ENCODE measurements at regions not wholly inside any gene's neighbourhood (a gene's known extent, or its start where the extent isn't known, plus 50 kb on each side); places are given as distances from the start of the nearest gene placed in this dataset.
A peak's percentile ranks its signal among the peaks of the same experiment; 100 is the strongest.

DNA sequence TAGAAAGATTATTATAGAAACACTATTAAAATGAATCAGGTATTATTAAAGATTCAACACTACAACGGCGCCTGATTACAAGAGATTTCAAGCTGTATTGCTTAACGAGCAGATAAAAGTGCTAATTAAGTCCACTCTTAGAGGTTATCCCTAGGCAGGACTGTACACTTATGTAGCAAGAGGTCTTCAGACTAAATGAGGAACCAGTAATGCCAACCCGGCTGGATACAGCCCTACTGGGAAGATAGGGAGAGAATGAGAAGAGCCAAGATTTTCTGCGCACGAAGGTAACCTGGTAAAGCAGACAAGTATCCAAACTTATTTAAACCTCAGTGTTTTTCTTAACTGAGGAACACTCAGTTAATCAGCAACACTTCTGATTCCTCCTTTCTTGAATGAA is 115.7 kb upstream of the HIVEP3 start:
- no peak for DNase-seq (ENCODE audit: low spot score)

DNA sequence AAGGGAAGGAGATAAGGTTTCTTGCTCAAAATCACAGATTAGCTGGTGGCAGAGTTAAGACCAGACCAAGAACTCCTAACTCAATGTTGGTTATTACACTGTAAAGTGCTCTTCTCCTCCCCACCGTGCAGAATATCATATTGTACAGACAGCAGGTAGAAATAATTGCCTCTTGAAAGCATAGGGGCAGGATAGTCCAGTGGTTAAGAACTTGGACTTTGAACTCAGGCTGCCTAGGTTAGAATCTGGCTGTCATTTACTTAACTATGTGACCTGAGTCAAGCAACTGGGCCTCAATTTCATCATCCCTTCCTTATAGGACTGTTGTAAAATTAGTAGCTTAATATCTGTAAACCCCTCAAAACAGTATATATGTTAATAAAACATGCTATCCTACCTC is 114.9 kb upstream of the HIVEP3 start:
- DNase-seq (ENCODE audit: low spot score), result no peak

DNA sequence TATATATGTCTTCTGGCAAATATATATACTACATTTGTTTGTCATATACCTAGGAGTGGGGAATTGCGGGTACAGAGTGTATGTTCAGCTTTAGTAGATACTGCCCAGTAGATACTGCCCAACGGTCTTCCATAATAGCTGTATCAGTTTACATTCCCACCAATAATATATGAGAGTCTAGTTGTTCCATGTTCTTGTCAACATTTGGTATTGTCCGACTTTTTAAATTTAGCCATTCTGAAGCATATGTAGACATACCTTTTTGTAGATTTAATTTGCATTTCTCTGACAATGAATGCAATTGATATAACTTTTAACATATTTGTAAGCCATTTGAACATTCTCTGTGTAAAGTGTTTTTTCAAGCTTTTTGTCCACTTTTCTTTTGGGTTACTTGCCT is 99.0 kb upstream of the HIVEP3 start:
- DNase-seq (ENCODE audit: low spot score), result no peak

DNA sequence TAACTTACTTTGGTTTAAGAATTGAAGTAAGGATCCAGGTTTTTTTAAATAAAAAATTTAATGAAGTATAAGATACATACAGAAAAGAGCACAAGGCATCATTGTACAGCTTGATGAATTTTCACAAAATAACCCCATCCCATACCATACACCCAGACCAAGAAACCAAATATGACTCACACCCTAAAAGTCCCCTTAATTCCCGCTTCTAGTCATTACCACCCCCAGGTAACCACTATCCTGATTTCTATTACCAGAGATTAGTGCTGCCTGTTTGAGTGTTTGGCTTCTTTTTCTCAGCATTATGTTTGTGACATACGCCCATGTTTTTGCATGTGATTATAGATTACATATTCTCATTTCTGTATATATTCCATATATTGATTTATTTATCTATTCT is 98.5 kb upstream of the HIVEP3 start:
- DNase-seq (ENCODE audit: low spot score), result peak; percentile 60

DNA sequence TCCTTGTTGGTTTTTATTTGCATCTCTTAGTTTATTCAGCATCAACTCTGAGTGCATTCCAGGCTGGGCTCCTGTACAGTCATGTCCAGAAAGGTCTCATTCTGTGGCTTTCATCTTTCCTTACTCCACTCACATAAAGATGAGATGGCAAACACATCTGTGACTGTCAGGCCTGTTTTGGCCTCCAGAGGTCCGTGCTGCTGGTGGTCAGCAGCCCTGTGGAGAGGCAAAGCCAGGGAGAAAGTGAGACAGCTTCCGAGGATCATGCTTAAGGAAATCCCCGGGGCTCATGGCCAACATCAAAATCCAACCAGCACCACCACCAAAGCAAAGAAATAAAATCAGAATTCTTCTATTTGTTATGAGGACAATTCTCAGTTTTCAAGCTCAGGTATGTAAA is 96.1 kb upstream of the HIVEP3 start:
- no peak for DNase-seq (ENCODE audit: low spot score)

DNA sequence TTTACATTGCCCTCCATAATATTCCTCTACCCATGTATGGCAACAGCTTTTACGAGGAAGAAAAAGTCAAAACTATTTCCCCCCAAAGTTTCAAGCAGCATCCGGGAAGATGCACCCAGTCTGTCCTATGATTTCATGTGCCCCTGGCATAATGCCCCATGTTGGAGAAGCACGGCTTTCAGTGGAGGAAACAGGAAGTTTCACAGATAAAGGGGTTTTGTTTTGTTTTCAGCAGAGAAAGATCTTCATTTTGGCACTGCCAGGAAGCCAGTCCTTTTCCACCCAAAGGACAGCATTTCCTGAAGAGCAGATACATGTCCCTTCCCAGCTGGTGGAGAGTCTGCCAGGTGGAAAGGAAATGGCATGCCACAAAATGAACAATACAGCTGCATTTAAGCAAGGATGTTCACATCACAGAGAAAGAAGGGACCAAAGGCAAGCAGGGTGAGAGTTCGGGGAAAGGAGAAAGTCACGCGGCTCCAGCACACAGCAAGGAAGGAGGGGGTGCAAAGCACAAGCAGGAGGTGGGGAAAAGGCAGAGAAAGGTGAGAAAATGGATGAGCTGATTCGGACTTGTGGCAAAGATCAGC is 95.3 kb upstream of the HIVEP3 start:
- no peak for DNase-seq (ENCODE audit: low spot score)

DNA sequence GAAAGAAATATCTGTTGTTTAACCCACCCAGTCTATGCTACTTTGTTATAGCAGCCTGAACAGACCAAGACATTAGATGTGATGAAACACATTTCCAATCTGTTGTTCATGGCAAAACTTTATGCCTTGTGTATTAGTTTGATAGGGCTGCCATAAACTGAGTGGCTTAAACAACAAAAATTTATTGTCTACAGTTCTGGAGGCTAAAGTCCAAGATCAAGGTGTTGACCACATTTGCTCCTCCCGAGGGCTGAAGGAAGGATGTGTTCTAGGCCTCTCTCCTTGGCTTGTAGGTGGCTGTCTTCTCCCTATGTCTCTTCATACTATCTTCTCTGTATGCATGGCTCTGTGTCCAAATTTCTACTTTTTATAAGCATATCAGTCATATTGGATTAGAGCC is 94.1 kb upstream of the HIVEP3 start:
- no peak for DNase-seq (ENCODE audit: low spot score)

DNA sequence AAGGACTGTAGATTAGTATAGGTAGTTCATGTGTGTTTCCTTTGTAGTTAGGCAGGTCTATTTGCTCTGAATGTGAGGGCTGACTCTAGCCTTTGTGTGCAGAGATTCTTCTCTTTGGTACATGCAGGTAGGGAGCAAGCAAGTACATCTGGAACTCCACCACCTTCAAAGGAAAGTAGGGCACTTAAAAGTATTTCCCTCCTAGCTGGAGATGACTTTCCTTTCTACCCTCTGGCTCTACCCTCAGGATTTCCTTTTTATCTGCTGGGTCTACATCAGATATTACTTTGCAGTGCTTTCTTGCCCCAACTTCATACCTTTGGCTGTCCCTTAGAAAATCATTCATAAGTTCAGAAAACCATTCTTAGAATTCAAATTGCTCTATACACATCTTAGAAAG is 91.7 kb upstream of the HIVEP3 start:
- DNase-seq (ENCODE audit: low spot score), result no peak

DNA sequence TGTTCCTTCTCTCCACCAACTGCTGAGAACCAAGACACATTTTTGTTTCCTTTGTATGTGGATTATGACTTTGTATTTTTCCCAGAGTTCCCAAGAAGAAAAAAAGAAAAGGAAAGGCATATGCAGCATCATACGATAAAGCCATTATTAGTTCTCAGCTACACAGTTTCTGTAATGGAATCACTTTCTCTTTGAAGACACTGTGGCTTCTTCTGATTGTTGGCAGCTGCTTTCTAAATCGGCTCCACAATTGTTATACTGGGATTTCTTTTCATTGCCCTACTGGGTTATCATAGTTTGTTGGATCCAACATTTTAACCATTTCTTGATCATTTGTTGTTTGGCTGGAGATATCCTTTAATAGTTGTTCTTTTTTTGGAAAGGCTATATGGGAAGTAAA is 89.5 kb upstream of the HIVEP3 start:
- no peak for DNase-seq (ENCODE audit: low spot score)

DNA sequence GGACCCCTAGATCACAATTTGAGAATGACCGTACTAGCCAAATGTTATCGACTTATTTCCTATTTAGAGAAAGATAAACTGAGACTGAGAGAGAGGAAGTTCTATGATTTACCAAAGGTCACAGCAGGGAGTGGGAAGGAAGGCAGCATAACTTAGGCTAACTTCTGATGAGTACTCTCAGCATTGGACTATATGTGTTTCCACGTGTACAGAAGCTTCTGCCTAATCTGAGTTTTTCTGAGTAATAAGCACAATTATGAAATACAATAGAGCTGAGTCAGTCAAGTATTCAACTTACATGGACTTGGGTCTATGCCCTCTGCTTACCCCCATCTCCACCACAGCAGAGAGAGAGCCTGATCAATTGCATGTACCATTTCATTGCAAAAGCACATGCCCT is 88.1 kb upstream of the HIVEP3 start:
- DNase-seq (ENCODE audit: low spot score), result no peak

DNA sequence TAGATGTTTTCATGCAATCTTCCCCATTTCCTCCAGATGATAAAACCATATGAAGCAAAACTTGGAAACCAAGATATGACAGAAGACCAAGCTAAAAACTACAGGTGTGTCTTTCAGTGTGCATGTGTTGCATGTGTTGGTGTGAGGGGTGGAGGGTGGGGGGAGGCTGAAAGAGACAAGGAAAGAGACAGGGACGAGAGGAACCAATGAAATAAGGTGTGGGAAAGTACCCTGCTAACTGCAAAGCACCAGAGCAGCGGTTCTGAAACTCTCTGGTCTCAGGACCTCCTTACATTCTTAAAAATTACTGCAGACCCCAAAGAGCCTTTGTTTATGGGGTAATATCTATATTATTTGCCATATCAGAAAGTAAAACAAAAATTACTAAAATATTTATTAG is 87.4 kb upstream of the HIVEP3 start:
- no peak for DNase-seq (ENCODE audit: low spot score)

DNA sequence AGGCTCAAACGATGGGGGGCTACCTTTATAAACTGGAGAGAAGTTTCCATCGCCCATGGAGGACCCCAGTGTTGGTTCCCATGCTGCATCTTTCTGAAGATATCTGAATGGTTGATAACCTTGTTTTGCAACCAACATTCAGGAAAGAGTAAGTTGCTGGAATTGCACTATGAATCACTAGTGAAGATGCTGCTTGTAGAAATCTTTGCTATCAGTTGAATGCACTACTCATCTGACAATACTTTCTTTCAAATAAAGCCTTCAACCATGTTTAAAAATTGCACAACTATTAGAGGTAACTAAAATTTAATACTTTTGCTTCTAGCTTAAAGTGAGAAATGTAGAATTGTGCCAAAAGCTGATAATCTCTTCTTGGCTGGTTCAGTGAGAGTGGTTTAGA is 86.8 kb upstream of the HIVEP3 start:
- DNase-seq (ENCODE audit: low spot score), result no peak

DNA sequence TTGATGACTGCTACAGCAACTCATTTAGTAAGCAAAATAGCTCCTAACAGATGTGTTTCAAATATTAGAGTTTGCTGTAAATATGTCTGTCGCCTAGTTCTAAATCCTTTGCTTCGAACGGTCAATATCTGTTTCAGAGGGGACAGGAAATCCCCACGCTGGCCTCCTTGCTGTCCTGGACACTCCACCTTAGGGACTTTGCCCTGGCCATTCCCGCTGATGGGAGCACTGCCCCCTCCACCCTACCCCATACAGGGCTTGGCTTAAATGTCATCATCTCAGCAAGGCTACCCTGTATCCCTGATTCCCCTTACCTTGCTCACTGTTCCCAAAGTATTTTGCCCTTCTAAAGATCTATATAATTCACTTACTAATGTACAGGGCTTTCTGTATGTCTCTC is 86.1 kb upstream of the HIVEP3 start:
- no peak for DNase-seq (ENCODE audit: low spot score)

DNA sequence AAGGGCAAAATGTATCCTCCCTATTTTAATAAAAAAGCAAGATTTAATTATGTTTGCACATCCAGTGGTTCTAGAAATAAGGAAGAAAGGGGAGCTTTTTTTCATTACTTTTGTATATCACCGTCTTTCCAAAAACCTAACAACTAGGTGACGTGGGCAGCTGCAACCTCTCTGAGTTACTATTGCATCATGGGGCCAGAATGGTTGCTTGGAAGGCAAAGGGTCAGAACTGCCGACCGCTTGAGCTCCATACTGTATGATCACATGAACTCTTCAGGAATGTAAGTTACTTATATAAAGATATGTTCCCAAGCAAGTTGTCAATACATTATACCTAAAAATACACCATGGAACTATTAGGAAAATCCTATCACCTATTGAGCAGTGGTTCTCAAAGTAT is 85.6 kb upstream of the HIVEP3 start:
- DNase-seq (ENCODE audit: low spot score), result no peak

DNA sequence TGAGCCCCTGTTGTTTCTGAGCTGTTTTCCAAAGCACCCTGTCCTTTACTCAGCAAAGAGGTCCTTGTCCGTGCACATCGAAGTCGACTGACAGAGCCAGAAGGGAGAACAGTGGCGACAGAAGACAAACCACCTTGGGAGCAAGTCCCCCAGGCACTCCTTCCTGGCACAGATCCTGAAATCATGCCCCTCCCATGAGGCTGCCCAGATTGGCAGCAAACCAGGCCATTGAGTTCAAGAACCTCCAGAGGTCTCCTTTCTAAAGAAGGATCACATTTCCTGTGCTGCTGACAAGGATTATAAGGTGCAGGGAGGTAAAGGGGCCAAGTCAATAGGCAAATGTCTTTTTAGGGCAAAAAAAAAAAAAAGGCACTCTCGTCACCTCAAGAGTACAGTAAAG is 84.7 kb upstream of the HIVEP3 start:
- no peak for DNase-seq (ENCODE audit: low spot score)

DNA sequence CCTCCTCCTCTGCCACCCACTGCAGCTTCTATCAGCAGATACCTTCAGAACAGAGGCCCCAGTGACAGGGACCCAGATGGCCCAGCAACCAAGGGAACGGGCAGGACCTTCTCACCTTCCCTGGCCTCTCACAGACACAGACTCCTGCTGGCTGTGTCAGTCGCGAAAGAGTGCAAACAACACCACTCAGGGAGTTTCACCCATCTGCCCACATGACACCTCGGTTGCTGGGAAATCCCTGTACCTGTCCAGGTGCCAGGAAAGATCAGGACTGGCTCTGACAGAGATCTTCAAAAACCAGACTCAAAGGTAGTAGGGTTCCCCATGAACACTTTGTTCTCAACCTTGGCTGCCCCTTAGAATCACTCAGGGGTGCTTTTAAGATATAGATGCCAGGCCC is 83.5 kb upstream of the HIVEP3 start:
- no peak for DNase-seq (ENCODE audit: low spot score)

DNA sequence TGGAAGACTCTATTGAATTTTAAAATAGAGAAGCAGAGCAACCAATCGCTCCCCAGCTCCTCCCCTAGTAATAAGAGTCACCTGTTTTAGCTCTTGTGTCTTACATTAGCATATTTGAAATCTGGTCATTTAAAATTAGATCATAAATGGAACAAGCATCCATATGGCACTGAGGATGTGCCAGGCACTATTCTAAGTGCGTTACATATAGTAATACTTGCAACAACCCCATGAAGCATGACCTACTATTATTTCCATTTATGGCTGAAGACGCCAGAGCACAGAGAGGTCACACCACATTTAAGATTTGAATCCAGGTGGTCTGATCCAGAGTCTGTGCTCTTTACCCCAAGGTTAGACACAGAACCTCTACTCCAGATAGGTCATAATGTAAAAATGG is 82.0 kb upstream of the HIVEP3 start:
- DNase-seq (ENCODE audit: low spot score), result no peak

DNA sequence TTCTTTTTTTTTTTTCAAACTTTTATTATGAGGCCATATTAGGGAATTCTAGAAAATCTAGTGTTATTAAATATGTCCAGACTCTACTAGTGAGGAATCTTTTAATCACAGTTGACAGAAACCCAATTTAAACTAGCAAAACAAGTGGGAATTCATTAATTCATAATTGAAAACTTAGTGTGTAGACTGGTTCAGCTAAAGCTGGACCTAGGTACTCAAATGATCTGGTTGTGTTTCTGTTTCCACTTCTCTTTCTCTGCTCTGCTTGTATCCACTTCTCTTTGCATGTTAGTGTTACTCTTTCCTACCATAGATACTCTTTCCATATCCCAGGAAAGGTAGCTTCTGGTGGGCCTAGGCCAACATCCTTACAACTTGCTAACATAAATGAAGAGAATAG is 81.2 kb upstream of the HIVEP3 start:
- no peak for DNase-seq (ENCODE audit: low spot score)

DNA sequence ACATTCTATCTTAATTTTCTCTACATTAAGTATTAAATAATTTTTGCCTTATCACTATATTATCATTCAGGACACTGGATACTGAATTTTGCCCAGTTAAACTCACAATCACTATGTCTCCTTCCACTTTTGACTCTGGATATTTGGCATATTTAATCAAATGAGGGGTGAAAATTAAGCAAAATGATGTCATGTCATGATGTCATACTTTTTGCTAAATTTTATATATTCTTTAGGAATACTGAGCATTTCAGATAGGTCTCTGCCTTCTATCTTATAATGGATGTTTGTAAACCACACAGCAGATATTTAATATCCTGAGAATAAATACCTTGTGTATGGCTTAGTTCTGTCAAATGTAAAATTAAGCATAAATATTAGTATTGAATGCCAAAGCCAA is 79.5 kb upstream of the HIVEP3 start:
- no peak for DNase-seq (ENCODE audit: low spot score)

DNA sequence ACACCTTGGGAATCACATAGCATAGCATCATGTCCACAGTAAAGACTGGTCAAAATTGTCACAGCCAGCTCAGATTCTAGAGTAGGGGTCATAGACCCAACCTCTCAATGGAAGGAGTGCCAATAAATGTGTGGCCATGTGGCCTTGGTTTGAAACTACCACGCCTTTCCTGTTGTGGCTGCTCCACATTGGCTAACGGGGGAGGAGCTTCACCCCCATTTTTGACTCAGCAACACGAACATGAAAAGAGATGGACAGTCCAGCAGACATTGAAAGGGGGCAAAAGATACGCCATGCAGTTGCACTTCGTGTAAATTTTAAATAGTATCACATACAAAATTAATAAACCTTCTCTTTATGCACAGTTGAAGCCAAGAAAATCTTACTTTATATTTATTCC is 78.4 kb upstream of the HIVEP3 start:
- no peak for DNase-seq (ENCODE audit: low spot score)

DNA sequence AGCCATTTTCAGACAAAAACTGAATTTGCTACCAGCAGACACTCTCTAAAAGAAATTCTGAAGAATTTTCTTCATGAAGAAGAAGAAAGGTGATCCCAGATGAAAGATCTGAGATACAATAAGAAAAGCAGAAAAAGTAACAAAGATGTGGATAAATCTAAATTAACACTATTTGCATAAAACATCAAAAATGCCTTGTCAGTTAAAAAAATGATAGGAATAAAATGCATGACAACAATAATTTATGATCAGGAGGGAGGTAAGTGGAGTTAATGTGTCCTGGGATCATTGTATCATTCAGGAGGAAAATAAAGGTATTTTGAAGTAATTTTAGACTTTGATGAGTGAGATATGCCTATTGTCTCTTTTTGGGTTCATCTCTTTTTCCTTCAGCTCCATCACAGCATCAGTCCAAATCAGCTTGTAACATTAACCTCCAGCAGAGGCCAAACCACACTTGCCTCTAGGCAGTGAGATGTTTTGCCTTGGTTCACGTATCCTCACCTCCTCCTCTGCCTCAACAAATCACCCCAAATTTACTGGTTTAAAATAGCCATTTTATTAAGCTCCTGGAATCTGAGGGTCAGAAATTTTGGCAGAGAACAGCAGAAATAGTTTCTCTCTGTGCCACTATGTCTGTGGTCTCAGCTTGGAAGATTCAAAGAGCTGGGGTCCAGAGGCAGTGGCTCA is 76.9 kb upstream of the HIVEP3 start:
- no peak for DNase-seq (ENCODE audit: low spot score)

DNA sequence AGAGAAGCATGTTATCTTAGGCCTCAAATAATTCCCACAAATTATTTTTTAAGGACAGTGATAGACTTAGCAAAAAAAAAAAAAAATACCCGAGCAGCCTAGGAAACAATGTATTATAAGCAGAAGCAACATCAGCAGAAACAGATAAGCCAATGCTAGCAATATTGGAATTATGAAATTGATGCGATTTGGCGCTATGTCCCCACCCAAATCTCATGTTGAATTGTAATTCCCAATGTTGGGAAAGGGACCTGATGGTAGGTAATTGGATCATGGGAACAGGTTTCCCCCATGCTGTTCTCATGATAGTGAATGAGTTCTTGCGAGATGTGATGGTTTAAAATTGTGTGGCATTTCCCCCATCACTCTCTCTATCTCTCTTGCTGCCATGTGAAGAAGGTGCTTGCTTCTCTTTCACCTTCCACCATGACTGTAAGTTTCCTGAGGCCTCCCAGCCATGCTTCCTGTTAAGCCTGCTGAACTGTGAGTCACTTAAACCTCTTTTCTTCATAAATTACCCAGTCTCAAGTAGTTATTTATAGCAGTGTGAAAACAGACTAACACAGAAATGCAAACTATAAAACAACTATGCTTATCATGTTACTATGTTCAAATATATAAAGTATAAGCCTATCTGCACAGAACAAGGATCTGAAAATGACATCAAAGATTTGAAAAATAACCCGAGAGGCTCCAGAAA is 75.6 kb upstream of the HIVEP3 start:
- DNase-seq (ENCODE audit: low spot score), result no peak

DNA sequence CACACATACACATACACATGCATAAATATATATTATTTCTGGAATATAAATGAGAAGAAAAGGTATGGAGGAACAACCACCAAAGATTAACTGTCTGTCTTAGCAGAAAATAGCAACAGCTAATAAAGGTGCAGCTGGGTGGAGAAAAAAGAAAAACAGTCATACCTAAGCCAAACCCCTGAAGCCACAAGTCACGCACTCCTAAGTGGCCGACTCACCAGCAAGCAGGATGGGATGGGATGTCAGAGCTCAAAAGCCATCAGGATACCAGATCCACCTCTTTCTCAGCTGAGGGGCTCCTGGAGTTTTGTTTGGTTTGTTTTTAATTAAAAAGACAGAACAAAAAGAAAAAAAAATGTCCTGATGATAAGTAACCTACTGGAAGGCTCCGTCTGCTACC is 64.7 kb upstream of the HIVEP3 start:
- DNase-seq (ENCODE audit: low spot score), result no peak

DNA sequence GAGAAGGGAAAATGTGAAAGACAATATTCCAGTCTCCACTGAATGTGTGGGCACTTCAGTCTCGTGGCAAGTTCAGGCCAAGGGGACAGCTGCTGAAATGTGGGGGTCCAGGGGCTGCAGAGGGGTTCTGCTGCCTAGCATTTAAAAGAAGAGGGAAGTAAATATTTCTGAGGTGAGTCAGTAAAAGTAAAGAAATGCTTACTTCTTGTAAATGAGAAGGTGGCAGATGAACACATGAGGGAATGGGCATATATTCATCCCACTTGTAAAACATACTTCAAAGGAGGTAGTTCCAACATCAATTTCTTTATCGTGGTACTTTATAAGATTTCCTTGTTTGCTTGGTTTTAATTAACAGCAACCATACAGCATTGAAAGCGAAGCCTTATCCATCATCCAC is 63.1 kb upstream of the HIVEP3 start:
- DNase-seq (ENCODE audit: low spot score), result no peak

All from activated CD4-positive, alpha-beta T cell treated with anti-CD3 and anti-CD28 coated beads, Interleukin-2, Interleukin-4, amounts not matched to agents 100 ng/mL and 50 ng/mL, durations not matched to agents 16 hours and 8 hours (primary cell).